ENCODE measurements at regions not wholly inside any gene's neighbourhood (a gene's known extent, or its start where the extent isn't known, plus 50 kb on each side); places are given as distances from the start of the nearest gene placed in this dataset.
A peak's percentile ranks its signal among the peaks of the same experiment; 100 is the strongest.

DNA sequence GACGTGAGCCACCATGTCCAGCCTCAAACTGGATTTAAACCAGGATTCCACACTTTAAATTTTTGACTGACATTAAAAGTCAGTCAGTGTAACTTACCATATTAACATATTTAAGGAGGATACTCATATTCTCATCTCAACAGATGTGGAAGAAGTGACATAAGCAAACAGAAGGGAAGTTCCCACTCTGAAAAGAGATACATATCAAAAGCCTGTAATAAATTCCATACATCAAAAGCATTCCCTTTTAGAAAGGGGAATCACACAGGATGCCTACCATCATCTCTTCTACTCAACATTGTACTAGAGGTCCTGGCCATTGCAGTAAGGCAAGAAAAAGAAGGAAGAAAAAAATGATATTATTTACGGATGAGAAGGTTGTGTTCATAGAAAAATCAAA, 618.2 kb upstream of the DIPK2B start:
- no peak for DNase-seq (ENCODE audit: low read depth)
- no peak overlapping the region for H3K4me3 ChIP-seq (ENCODE audit: control insufficient read depth, low read depth, low read length)
- TF ChIP-seq, protein P1, sequence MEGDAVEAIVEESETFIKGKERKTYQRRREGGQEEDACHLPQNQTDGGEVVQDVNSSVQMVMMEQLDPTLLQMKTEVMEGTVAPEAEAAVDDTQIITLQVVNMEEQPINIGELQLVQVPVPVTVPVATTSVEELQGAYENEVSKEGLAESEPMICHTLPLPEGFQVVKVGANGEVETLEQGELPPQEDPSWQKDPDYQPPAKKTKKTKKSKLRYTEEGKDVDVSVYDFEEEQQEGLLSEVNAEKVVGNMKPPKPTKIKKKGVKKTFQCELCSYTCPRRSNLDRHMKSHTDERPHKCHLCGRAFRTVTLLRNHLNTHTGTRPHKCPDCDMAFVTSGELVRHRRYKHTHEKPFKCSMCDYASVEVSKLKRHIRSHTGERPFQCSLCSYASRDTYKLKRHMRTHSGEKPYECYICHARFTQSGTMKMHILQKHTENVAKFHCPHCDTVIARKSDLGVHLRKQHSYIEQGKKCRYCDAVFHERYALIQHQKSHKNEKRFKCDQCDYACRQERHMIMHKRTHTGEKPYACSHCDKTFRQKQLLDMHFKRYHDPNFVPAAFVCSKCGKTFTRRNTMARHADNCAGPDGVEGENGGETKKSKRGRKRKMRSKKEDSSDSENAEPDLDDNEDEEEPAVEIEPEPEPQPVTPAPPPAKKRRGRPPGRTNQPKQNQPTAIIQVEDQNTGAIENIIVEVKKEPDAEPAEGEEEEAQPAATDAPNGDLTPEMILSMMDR (conservative IDR thresholded peaks at IDR 0.05; ENCODE audit: control insufficient read depth, insufficient read depth, low read depth, low read length) = no peak

- no peak for DNase-seq (ENCODE audit: low read depth)
- TF ChIP-seq, protein P1 (conservative IDR thresholded peaks at IDR 0.05; ENCODE audit: control insufficient read depth, insufficient read depth, low read depth, low read length) = no peak
Measured at GRCh38 chrX:45815441-45815840, 614.8 kb upstream of the DIPK2B start.

DNA sequence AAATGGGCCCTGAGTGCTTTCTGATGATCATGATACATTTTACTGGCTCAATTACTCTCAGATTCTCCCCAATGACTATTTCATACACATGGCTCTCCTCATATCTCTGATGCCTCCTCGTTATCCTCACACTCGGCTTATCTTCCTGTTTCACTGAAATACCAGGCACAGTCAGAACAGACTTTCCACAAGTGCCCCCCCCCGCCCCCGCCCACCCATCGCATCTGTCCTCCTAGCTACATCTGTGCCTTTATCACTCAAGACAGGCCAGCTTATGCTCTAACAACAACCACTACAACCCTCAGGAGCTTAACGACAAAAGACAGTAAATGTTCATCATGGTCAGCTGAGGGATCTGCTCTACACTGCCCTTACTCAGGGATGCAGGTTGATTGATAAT, 610.6 kb upstream of the DIPK2B start:
- no peak for DNase-seq (ENCODE audit: low read depth)
- TF ChIP-seq, protein P1 (conservative IDR thresholded peaks at IDR 0.05; ENCODE audit: control insufficient read depth, insufficient read depth, low read depth, low read length) = no peak
- no peak overlapping the region for H3K4me3 ChIP-seq (ENCODE audit: control insufficient read depth, low read depth, low read length)

More at GRCh38 chrX:45815441-45815840, 614.8 kb upstream of the DIPK2B start:
- no peak overlapping the region for H3K4me3 ChIP-seq (ENCODE audit: control insufficient read depth, low read depth, low read length)

DNA sequence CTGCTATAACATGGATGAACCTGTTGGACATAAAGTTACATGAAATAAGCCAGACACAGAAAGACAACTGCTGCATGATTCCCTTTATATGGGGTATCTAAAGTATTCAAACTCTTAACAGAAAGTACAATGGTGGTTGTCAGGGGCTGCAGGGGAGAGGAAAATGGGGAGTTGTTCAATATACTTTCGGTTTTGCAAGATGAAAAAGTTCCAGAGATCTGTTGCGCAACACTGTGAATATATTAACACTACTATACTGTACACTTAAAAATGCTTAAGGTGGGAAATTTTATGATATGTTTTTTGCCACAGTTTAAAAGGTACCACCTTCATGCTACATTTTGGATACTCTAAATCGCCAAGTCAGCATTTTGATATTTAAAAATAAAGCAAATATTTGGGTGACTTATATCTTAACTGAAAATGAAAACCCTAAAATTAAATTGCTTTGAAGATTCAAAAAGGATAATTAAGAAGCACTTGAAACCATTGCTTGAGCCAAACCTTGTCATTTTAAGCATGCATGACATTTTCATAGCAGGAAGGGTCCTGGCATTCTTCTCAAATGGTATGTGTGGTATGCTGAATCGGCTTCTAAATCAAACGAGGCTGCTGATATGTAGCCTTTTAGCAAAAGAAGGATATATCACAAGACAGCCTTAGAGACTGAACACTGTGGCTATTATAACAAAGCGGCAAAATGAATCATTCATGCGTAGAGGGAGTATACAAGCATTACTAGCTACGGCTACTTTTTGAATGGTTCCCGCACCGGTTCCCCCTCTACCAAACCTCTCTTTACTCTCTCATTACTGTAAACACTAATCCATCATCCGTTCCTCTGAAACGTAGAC, 607.1 kb upstream of the DIPK2B start:
- H3K4me3 ChIP-seq (ENCODE audit: control insufficient read depth, low read depth, low read length) = no peak overlapping the region
- TF ChIP-seq, protein P1 (conservative IDR thresholded peaks at IDR 0.05; ENCODE audit: control insufficient read depth, insufficient read depth, low read depth, low read length) = no peak
- DNase-seq (ENCODE audit: low read depth) = peak; percentile 72

GRCh38 chrX:45806410-45807121, 605.9 kb upstream of the DIPK2B start:
- TF ChIP-seq, protein P1 (conservative IDR thresholded peaks at IDR 0.05; ENCODE audit: control insufficient read depth, insufficient read depth, low read depth, low read length) = no peak

DNA sequence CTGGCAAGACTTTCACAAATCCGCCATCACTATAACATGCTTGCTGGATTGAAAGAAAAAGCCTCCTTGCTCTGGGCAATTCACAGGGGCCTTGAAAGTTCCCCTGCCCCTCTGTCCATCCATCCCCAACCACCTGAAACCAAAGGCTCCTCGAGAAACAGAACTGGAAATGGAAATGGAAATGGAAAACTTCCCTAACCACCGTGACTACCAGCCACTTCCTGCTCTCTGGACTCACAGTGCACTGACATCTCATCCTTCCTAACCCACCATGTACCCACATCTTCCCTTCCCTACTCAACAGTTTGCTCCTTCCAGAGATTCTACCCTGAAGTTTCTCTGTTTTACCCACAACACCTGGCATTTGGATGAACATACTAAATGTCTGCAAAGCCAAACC, 603.6 kb upstream of the DIPK2B start:
- TF ChIP-seq, protein P1 (conservative IDR thresholded peaks at IDR 0.05; ENCODE audit: control insufficient read depth, insufficient read depth, low read depth, low read length) = no peak
- no peak for DNase-seq (ENCODE audit: low read depth)
- H3K4me3 ChIP-seq (ENCODE audit: control insufficient read depth, low read depth, low read length) = no peak overlapping the region

More at GRCh38 chrX:45806410-45807121, 605.9 kb upstream of the DIPK2B start:
- peak; percentile 97 for DNase-seq (ENCODE audit: low read depth)
- H3K4me3 ChIP-seq (ENCODE audit: control insufficient read depth, low read depth, low read length) = peak overlapping the region; percentile 21
